ENCODE measurements at regions not wholly inside any gene's neighbourhood (a gene's known extent, or its start where the extent isn't known, plus 50 kb on each side); places are given as distances from the start of the nearest gene placed in this dataset.

GRCh38 chr6:91645811-91646210 lies 1058.9 kb upstream of the MAP3K7 start:
- no peaks in the 10 kb centered on the region for H3F3A ChIP-seq (ENCODE audit: insufficient read depth, low read length, poor library complexity, severe bottlenecking)
- no peak overlapping the region for H3K4me2 ChIP-seq (ENCODE audit: low read length)
- H3K4me3 ChIP-seq (ENCODE audit: low read length), result no peak overlapping the region
- no peak overlapping the region for H2AFZ ChIP-seq (ENCODE audit: low read depth, low read length)
- no peak overlapping the region for H3K9ac ChIP-seq (ENCODE audit: low read length)
- H3K27me3 ChIP-seq (ENCODE audit: insufficient read depth, low read depth, low read length), result no peaks in the 10 kb centered on the region
- H3K9me2 ChIP-seq (ENCODE audit: insufficient read depth, low read length), result no peaks in the 10 kb centered on the region
- no peaks in the 10 kb centered on the region for H3K36me3 ChIP-seq (ENCODE audit: insufficient read depth, low read length)
- H4K20me1 ChIP-seq (ENCODE audit: insufficient read depth), result no peaks in the 10 kb centered on the region
- no peak overlapping the region for H3K27ac ChIP-seq (ENCODE audit: low read length)
- no peaks in the 10 kb centered on the region for H3K79me2 ChIP-seq (replicated peaks; ENCODE audit: insufficient read depth, low read length)
- no peak for TF ChIP-seq POLR2AphosphoS5 (IDR thresholded peaks at IDR 0.05)
- no peak for TF ChIP-seq EP300 (conservative IDR thresholded peaks at IDR 0.05; ENCODE audit: poor library complexity, severe bottlenecking)
- TF ChIP-seq SMC3 (conservative IDR thresholded peaks at IDR 0.05; ENCODE audit: poor library complexity), result no peak
- no peak for TF ChIP-seq CTCF (IDR thresholded peaks at IDR 0.05; ENCODE audit: poor library complexity, severe bottlenecking)
- no peaks in the 10 kb centered on the region for H3K9me3 ChIP-seq (ENCODE audit: low read length)

GRCh38 chr6:91637217-91637616 lies 1050.3 kb upstream of the MAP3K7 start:
- no peak for TF ChIP-seq RAD21 (conservative IDR thresholded peaks at IDR 0.05)
- no peak for TF ChIP-seq SMC3 (conservative IDR thresholded peaks at IDR 0.05; ENCODE audit: poor library complexity)
- no peak for TF ChIP-seq TAF1 (IDR thresholded peaks at IDR 0.05; ENCODE audit: low read depth)
- no peak for TF ChIP-seq EP300 (conservative IDR thresholded peaks at IDR 0.05; ENCODE audit: poor library complexity, severe bottlenecking)
- TF ChIP-seq EZH2 (IDR thresholded peaks at IDR 0.05; ENCODE audit: borderline replicate concordance, insufficient read depth, low read length, poor library complexity, severe bottlenecking), result no peak
- no peak for TF ChIP-seq POLR2AphosphoS5 (IDR thresholded peaks at IDR 0.05)
- no peak for TF ChIP-seq MXI1 (conservative IDR thresholded peaks at IDR 0.05; ENCODE audit: poor library complexity, severe bottlenecking)
- TF ChIP-seq CTCF (IDR thresholded peaks at IDR 0.05; ENCODE audit: poor library complexity, severe bottlenecking), result no peak
- no peak for TF ChIP-seq REST (IDR thresholded peaks at IDR 0.05; ENCODE audit: borderline replicate concordance)
- H4K20me1 ChIP-seq (ENCODE audit: insufficient read depth), result no peaks in the 10 kb centered on the region
- H3K27ac ChIP-seq (ENCODE audit: low read length), result no peak overlapping the region
- H3K9me3 ChIP-seq (ENCODE audit: low read length), result no peaks in the 10 kb centered on the region
- H2AFZ ChIP-seq (ENCODE audit: low read depth, low read length), result no peak overlapping the region
- no peak overlapping the region for H3K4me2 ChIP-seq (ENCODE audit: low read length)
- H3K36me3 ChIP-seq (ENCODE audit: insufficient read depth, low read length), result no peaks in the 10 kb centered on the region
- H3K79me2 ChIP-seq (replicated peaks; ENCODE audit: insufficient read depth, low read length), result no peaks in the 10 kb centered on the region
- H3K27me3 ChIP-seq (ENCODE audit: insufficient read depth, low read depth, low read length), result no peaks in the 10 kb centered on the region
- no peaks in the 10 kb centered on the region for H3K9me2 ChIP-seq (ENCODE audit: insufficient read depth, low read length)
- no peak overlapping the region for H3K4me3 ChIP-seq (ENCODE audit: low read length)
- H3K9ac ChIP-seq (ENCODE audit: low read length), result no peak overlapping the region
- no peaks in the 10 kb centered on the region for H3F3A ChIP-seq (ENCODE audit: insufficient read depth, low read length, poor library complexity, severe bottlenecking)
